Activated gamma-delta T cell treated with anti-CD3 and anti-CD28 coated beads, Interleukin-2, amount 50 U/mL, for 16 hours (primary cell): ENCODE measurements at regions not wholly inside any gene's neighbourhood (a gene's known extent, or its start where the extent isn't known, plus 50 kb on each side); places are given as distances from the start of the nearest gene placed in this dataset.

Experiments
- DNase-seq: peaks from one replicate; pipeline ENCODE4 v3.0.0-alpha.2; 2020; ENCODE audit warnings: low read depth

- DNase-seq = no peak
Observed at GRCh38 chr4:56206258-56206657, 181.0 kb downstream of the AASDH start.

GRCh38 chr4:56200275-56200674, 187.0 kb downstream of the AASDH start:
- DNase-seq = no peak

GRCh38 chr4:56198265-56198664, 189.0 kb downstream of the AASDH start:
- no peak for DNase-seq

GRCh38 chr4:56197387-56197786, 189.9 kb downstream of the AASDH start:
- no peak for DNase-seq

GRCh38 chr4:56195025-56195424, 192.3 kb downstream of the AASDH start:
- no peak for DNase-seq

GRCh38 chr4:56191534-56191933, 195.8 kb downstream of the AASDH start:
- DNase-seq = no peak

- DNase-seq = no peak
Observed at GRCh38 chr4:56187688-56188087, 199.6 kb downstream of the AASDH start.

GRCh38 chr4:56186808-56187523, 200.3 kb downstream of the AASDH start:
- DNase-seq = no peak

- DNase-seq = no peak
Observed at GRCh38 chr4:56185901-56186300, 201.4 kb downstream of the AASDH start.

- DNase-seq = no peak
Observed at GRCh38 chr4:56184214-56184613, 203.1 kb downstream of the AASDH start.

GRCh38 chr4:56183344-56183959, 203.8 kb downstream of the AASDH start:
- no peak for DNase-seq

GRCh38 chr4:56182356-56182755, 204.9 kb downstream of the AASDH start:
- no peak for DNase-seq

GRCh38 chr4:56181140-56181953, 205.9 kb downstream of the AASDH start:
- DNase-seq = no peak

- DNase-seq = no peak
Observed at GRCh38 chr4:56169061-56169460, 218.2 kb downstream of the AASDH start.

GRCh38 chr4:56164907-56165306, 216.2 kb downstream of the CEP135 start:
- no peak for DNase-seq

- no peak for DNase-seq
Observed at GRCh38 chr4:56160636-56161035, 211.9 kb downstream of the CEP135 start.

- no peak for DNase-seq
Observed at GRCh38 chr4:56158483-56158882, 209.7 kb downstream of the CEP135 start.

GRCh38 chr4:56156141-56156540, 207.4 kb downstream of the CEP135 start:
- DNase-seq = no peak

GRCh38 chr4:56155432-56155831, 206.7 kb downstream of the CEP135 start:
- no peak for DNase-seq

GRCh38 chr4:56149591-56149990, 200.8 kb downstream of the CEP135 start:
- no peak for DNase-seq

- DNase-seq = no peak
Observed at GRCh38 chr4:56148428-56148827, 199.7 kb downstream of the CEP135 start.

GRCh38 chr4:56147371-56147770, 198.6 kb downstream of the CEP135 start:
- DNase-seq = no peak

GRCh38 chr4:56146956-56147355, 198.2 kb downstream of the CEP135 start:
- DNase-seq = no peak
